Stimulated activated CD4-positive, alpha-beta T cell treated with anti-CD3 and anti-CD28 coated beads, Interleukin-4, amount 100 ng/mL, for 1 hour (primary cell): ENCODE measurements at regions not wholly inside any gene's neighbourhood (a gene's known extent, or its start where the extent isn't known, plus 50 kb on each side); places are given as distances from the start of the nearest gene placed in this dataset.

Experiments used
- DNase-seq: peaks from one replicate; pipeline ENCODE4 v3.0.0-alpha.2; 2020

DNA sequence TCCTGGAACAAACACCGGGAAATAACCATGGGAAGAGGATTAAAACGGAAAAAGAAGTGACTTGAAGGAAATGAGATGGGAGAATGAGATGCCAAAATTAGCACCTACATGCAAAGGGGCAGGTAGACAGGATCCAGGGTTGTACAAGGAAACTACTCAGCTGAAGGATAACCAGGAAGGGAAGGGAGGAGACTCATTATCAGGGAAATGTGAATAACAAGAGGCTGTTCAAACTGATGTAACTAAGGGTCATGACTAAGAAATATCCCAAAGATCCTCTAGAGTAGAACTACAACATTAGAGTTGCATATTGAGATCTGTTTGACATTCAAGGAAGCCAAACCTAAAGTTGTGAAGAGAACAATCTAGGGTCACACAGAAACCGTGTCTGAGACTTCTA, 166.2 kb upstream of the SP8 start:
- no peak for DNase-seq

DNA sequence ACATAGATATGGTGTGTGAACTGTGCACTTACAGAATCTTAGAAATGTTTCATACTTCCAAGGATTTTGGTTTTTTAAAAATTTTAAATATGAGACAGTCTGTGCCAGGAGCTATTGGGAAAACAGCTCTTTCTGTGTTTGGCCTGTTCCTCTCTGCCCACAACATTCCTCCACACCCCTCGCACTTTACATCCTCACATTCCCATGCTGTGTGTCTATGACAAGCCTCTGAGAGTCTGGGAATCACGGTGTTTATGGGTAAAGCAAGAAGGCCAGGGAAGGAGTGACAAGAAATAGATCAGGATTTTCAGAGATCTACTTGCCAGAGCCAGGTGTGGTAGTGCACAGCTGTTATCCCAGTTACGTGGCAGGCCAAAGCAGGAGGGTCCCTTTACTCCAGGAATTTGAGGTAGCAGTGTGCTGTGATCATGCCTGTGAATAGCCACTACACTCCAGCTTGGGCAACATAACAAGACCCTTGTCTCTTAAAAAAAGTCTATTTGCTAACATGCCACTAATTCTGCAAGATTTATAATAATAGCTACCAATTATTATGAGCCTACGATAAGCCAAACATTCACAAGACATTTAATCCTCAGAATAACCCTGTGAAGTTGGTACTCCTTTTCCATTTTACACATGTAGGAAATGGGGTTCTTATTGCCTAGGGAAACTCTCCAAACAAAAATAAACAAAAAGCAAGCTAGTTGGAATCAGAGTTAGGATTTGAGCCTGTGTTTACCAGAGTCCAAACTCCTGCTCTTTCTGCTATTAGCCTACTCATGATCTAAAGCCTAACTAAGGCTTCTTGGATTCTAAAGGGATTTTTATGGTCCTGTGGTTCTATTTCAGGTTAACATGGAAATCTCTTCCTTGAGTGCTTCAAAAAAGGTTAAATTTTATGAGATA, 168.3 kb upstream of the SP8 start:
- DNase-seq: no peak

DNA sequence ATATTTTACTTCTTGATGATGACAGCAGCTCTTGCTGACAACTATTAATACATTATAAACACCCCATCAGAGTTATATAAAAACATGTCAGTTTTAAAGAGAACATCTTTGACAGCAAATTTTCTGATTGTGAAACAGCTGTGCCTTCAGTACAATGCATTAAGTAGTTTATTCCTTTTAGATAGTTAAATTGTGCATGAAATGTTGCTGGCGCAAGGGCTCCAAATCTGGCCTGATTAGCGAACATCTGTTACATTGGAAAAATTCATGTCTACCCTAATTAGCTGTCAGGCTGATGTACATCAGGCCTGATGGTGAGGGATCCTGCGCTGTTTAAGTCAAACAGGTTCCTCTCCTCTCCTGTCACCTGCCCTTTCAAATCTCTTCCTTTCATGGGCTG, 171.9 kb upstream of the SP8 start:
- no peak for DNase-seq

DNA sequence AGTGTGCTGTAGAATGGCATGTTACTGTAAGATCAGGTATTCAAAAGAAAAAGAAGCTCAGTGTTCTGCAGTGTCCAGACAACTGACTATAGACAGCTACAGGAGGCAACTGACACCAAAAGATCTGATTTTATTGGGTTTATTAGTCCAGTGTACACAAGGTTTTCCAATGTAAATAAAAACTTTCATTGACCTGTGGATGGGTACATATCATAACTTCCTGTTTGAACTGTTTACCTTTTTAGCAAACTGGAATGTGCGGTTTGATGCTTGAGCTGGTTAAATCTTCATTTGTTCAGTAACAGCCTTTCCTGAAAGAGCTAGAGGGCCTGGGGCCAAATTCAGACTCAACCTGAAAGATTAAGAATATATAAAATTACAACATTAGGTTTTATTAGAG, 172.6 kb upstream of the SP8 start:
- no peak for DNase-seq

DNA sequence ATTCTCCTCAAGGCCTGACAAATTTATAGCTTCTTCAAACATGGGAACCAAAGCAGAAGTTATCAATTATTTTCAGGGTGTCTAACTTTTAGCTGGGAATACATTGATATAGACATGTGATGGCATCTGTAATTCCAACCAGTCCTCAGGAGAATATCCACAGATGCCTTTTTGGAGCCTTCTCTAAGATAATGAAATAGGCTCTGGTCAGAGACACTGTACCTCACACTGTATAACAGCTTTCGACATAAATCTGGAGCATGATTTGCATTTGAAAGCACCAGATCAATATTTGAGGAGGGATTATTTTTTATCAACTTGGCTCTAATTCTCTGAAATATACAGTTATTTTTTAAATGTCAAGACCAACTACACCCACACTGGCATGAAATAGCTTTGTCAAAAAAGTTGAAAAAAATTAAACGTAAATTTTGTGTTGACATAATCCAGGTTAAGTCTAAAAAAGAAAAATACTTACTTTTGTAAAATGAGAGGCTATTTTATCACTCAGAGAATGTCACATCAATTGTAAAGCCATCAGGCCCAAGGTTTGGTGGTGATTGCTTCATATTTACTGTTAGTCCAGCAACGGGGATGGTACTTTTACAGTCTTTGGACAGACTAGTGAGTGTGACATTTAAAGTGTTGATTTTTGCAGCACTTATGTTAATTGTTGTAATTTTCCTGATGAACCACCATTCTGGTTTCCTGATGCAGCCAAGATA, 177.0 kb upstream of the SP8 start:
- DNase-seq: no peak

DNA sequence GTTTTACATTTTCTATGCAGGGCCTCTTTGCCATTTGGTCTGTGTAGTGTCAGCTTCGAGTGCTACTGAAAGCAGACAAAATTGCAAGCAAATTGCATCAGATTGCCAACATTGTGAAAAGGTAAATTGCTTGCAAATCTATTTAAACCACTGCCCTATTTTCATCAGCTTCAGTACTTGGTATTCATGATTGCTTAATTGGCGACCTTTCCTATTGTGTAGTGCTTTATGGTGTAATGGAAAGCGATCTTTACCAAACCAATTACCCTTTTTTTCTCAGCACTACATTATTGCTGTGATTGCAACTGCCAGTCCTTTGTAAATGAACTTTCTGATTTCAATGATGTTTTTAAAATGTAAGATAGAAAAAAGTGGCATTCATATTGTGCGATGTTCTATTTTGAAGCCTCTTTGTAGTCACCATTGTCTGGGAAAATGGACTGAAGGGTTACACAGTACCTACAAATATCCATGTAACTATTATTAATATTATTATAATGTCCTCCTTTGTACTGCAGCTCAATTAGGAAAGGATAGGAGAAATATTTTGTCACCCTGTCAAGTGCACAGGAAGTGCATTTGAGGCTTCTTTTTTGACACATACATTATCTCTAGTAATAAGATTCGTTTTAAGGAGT, 177.7 kb upstream of the SP8 start:
- no peak for DNase-seq

DNA sequence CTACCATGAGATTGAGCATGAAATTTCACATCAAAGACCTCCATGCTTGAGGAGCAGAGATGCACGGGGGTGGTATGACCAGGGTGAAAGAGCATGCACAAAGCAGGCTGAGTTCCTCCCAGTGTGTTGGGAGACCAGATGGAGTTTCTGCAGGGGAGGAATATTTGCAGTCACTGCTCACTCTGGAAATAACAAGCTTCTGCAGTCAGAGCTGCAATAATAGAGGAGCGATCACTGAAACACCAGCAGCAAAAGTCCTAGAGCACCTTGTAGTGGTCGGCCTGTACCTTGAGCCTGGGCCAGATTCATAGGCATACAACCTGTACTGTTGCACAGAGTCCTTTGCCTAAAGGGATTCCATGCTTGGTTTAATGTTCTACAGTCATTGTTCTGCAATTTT, 184.5 kb upstream of the SP8 start:
- DNase-seq: no peak

DNA sequence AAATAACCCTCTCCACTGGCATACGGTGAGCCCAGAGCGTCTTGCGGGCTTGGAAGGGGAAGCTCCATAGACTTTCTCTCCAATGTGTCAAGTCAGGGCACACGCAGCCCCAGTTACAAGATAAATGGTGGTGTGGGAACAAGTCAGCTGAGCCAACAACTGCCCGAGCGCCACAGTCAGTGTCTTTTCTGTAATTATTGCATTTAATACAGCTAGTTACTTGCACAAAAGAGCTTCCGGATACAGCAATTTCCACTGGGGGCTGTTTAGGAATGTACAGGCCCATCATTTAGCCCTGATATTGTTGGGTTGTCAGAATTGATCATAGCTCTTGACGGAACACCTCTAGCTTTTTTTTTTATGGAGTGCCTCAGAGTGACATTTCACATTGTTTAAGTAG, 193.5 kb upstream of the SP8 start:
- DNase-seq: no peak

DNA sequence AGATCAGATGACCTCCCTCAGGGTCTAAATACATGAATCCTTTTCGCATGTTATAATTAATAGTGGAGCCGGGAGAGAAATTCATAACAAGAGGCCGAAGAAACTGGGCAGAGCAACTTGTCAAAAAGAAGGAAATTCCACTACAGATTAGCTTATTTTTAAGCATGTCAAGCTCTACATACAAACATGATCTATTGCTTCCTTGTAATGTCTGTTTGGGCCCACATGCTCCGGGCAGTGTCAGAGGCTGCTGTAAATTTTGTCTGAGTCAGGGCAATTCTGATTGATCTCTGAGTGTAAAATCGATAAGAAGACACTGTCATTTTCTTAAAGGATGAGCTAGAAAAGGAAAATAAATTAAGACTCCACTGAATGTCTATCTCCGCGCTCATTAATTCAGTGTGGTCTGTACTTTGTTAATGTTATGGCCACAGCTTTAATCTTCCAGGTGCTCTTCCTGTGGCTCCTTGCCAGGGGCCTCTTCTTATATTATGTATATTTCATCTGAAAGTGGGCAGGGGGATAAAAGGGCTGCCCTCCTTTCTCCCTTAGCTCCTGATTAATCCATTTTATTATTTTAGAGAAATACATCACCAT, 194.1 kb upstream of the SP8 start:
- no peak for DNase-seq

DNA sequence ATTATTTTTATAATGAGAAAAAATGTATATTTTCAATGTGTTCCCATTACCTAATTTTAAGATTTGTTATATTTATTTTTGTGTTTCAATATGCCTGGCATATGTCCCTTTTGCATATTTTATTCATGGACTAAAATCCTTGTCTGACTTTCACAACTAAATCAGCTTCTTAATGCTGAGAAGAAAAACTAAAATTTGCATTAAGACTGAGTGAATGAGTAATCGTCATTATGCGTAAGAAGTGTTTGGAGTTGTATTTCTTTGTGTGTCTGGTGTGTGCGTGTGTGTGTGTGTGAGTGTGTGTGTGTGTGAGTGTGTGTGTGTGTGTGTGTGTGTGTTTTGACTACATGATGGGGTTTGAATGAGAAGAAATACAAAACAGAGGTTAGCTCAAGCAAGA, 201.7 kb upstream of the SP8 start:
- DNase-seq: no peak

DNA sequence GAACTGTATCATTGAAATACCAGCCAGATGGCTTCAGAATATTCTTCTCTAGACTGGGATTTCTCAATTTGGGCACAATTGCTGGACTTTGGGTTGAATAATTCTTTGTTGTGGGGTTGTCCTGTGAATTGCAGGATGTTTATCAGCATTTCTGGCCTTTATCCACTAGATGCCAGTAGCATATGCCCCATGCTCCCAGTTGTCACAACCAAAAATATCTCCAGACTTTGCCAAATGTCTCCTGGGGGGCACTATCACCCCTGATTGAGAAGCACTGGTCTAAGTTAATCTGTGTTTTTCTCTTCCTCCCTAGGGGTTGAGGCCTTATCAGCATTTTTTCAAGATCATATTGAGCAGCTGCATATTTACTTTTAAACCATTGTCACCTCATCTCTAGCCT, 204.9 kb upstream of the SP8 start:
- no peak for DNase-seq

DNA sequence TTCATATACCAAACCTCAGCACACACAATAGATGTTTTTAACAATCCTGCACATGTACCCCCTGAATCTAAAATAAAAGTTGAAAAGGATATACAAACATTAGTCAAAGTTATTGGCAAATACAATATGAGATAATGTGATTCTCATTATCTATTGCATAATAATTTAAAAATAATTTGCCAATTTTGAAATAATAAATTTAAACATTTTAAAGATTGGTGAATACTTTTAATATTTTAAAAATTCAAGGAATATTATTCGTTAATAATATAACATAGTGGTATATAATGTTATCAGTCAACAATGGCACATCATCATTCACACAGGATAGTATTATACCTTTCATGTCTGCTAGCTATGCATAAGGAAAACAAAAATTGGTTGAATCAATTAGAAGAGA, 207.0 kb upstream of the SP8 start:
- no peak for DNase-seq

DNA sequence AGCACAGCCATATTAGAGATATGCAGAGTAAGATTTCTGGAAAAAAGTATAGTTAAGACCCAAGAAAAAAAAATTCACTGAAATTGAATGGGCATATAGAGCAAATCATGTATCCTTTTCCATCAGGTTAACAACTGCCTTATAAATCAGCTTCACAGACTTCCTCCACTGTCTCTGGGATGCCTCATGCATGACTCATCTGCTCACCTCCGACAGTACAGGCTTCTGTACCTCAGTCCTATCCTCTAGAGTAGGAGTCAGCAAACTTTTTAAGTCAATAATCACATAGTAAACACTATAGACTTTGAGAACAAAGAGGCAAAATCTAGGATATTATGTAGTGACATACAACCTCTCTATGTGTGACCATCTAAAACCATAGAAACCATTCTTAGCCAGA, 211.6 kb upstream of the SP8 start:
- DNase-seq: no peak

DNA sequence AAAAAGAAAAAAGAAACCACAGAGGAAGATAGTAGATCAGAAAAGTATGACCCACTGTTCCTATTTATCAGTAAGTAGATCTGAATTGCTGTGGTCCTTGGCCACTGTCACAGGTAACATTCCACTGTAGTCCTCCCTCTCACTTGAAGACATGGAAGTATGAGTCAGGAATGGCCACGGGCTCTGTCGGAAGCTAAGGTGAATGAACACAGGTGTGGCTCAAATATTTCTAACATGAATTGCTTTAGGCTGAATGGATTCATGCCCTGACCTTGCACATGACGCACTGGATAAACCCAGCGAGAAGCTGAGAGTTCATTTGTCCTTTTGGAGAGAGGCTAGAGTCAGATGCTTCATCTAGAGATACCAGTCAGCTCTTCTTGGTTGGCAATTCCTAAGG, 224.5 kb upstream of the SP8 start:
- DNase-seq: no peak

DNA sequence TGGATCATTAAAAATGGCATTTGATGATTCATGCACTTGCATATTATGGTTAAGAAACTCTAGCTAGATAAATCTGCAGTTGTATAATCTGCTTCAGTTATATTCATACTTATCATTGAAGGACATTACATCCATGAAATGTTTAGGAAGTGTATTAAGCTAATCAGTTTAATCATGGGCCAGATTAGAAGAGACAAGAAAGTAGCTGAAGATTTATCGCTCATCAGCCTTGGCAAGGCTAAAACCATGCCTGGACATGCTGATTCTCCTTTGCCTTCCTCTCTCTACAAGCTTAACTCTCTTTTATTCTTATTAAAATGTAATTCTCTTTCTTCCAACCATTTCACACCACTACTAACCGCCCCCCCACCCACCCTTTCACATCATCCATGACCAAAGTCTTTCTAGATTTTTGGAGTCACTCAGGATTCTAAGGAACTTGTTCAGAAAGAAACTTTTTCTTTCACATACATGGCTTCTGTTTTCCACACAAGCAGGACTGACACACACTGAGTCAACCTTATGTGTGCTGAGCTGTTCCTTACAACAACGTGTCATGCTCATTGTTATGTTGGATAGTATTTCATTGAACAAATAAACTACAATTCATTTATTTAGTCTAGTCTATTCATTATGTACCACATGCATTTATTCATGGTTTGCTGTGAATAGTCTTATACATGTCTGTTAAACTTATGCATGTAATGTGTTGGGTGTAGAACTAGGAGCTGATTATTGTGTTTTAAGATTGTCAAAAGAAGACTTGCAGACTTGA, 227.3 kb upstream of the SP8 start:
- no peak for DNase-seq

DNA sequence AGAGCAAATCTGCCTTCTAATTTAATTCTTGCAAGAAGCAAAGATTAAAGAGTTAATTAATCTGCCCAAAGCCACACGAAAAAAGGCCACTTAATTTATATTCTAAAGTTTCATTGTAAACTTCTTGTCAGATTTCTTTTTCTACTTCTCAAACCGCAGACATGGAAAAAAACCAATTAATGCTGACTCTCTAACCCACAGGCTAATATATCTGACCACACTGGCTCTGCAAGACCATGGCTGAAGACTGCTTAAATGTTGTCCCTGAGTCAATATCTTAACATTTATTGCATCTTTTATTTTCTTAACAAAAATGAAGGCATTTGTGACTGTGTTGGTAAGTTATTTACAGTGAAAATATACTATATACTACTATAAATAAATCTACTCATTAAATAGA, 234.0 kb upstream of the SP8 start:
- DNase-seq: no peak

DNA sequence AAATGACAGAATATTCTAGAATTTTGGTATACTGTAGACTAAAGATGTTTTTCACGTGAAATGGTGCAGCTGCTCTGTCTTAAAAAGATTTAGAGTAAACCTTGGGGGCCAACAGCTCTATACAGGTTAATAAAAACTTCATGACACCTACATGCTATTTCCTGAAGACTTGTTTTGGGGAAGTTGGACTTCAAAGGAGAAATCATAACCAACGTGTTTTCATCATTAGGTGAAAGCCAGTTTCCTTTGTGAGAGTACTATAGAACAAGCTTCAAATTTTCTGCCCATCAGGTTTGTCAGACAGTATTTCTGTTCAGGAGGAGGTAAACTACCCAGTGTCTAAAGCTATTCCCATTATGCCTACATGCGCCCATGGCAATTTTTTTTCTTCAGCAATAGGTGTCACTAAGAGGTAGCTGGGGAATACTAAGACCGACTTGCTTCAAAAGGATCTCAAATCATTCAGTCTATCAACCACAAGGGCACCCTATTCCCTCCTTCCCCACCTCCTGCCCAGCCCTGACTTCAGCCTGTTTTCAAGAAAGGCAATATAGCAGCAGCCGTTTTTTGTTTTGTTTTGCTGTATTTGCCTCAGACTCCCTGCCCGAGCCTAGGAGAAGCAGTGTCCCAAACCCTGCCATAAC, 237.3 kb upstream of the SP8 start:
- DNase-seq: no peak

DNA sequence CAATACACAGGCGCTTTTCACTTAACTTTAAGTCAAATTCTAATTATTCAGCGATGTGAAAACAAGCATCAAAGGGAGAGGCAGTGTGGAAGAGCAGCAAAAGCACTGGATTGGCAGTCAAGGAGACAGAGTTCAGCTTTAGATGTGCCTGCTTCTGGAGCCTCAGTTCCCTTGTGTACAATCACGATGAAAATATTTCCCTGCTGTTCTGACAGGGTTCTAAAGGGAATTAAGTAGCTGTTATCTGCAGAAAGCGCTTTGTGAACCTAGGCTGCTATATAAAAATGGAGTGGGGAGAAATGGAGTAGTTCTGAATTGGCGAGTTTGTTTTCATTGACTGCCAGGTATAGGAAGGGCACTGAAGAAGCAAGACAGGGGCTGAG, 237.8 kb upstream of the SP8 start:
- DNase-seq: no peak

DNA sequence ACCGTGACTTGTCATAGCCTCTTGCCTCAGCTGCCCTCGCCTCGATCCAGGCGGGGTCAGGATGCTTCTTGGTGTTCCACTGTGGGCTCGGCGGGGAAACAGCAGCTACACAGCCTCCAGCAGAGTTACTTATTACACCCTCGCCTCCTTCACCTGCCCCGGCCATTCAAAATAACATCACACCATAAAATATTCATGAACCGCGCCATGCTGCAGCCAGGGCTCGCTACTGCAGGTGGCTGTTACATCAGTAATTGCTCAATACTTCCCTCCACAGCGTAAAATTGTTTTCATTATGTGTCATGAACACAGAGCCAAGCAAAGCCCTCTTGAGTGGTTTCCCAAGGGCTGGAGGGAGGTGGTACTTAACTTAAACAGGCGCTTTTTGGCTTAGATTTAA, 241.5 kb upstream of the SP8 start:
- DNase-seq: no peak

DNA sequence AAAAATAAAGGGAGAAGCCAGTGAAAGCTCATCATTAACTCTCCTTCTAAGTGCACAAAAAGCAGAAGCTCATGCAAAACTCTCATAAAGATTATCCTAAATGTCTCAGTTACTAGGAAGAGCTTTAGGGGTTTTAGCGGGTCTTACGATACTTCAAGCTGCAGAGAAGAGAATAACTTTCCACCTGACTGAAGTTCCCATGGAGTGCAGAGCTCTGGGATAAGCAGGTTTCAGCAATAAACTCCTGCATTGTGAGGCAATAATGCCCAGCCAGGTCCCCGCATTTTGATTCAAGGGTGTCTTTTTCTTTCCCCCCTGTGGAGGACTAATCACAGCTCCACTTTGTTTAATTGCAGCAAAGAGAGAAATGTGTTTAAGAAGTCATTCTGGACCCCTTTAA, 241.9 kb upstream of the SP8 start:
- DNase-seq: no peak

DNA sequence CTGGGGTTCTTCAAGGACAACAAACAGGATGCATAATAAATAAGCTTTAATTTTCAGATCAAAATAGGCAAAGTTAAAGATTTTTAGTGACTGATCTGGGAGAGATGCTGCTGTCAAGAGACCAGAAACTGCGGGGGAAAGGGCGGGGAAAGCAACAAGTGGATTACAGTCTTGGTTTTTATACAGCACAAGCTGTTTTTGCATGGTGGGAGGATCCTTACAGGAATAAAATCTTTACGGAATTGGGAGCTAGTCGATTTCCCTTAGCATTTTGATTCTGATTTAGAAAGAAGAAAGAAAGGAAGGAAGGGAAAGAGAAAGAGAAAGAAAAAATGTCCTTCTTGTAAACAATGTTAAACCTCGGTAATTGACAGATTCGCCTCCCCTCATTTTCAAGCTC, 242.3 kb upstream of the SP8 start:
- no peak for DNase-seq

DNA sequence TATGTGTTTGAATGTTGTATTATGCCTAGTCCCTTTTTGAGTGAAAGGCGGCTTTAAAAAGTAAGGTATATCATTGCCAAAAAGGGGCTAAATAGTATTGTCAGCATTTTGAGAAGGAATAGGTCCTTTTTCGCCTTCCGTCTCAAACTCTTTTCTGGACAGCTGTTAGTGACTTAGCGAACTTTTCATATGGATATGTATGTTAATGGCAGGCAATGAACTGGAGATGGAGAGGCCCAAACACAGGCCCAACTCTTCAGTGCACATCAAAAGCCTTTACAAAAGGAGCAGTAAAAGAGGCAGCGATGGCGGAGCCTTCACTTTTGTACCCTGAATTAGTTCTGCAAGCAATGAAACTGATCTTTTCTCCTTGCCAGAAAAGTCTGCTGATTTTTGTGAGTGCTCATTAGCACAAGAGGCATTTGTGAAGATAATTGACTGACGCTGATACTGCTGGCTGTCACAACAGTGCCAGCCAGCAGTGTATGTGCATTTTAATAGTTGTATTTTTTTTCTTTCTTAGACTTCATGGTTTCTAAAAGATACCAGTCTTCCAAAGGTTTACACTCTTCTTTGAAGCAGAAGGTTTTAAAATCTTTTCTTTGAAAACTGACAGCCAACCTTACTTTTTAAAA, 243.7 kb upstream of the SP8 start:
- DNase-seq: no peak
